Lower leg skin (tissue), 3 donors: ENCODE measurements at regions not wholly inside any gene's neighbourhood (a gene's known extent, or its start where the extent isn't known, plus 50 kb on each side); places are given as distances from the start of the nearest gene placed in this dataset.
"Not testable (repeated sequence)": the region's sequence is repeated elsewhere in the genome, so short reads cannot be mapped to it uniquely, and the experiment has no call there.

ENCODE experiments used
- POLR2A ChIP-seq, 2 donors: fragments of 450-650 bp; IDR thresholded peaks; one replicate each; pipeline ENCODE4 v1.6.1; 2016 to 2017; ENCODE audit warnings: antibody characterized with exemption in 2 of 2, mild to moderate bottlenecking in 1 of 2, moderate library complexity in 1 of 2
- TF ChIP-seq, protein P1 (sequence below), 3 donors: fragments of 450-650 bp; IDR thresholded peaks; one replicate each; pipeline ENCODE4 v1.5.1; 2016; ENCODE audit warnings: antibody characterized with exemption in 3 of 3, mild to moderate bottlenecking in 3 of 3, moderate library complexity in 2 of 3

DNA sequence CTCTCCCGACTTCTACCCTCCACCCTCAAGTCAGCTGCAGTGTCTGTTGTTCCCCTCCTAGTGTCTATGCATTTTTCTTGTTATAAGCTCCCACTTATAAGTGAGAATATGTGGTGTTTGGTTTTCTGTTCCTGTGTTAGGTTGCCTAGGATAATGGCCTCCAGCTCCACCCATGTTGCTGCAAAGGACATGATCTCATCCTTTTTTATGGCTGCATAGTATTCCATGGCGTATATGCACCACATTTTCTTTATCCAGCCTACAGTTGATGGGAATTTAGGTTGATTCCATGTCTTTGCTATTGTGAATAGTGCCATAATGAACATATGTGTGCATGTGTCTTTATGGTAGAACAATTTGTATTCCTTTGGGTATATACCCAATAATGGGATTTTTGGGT, 80.7 kb downstream of the SPTSSA start:
- TF ChIP-seq, protein P1, sequence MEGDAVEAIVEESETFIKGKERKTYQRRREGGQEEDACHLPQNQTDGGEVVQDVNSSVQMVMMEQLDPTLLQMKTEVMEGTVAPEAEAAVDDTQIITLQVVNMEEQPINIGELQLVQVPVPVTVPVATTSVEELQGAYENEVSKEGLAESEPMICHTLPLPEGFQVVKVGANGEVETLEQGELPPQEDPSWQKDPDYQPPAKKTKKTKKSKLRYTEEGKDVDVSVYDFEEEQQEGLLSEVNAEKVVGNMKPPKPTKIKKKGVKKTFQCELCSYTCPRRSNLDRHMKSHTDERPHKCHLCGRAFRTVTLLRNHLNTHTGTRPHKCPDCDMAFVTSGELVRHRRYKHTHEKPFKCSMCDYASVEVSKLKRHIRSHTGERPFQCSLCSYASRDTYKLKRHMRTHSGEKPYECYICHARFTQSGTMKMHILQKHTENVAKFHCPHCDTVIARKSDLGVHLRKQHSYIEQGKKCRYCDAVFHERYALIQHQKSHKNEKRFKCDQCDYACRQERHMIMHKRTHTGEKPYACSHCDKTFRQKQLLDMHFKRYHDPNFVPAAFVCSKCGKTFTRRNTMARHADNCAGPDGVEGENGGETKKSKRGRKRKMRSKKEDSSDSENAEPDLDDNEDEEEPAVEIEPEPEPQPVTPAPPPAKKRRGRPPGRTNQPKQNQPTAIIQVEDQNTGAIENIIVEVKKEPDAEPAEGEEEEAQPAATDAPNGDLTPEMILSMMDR (IDR thresholded peaks at IDR 0.05): not testable (repeated sequence)
- not testable (repeated sequence) for TF ChIP-seq POLR2A (IDR thresholded peaks at IDR 0.05)
